AG04450 (cell line): ENCODE measurements at regions not wholly inside any gene's neighbourhood (a gene's known extent, or its start where the extent isn't known, plus 50 kb on each side); places are given as distances from the start of the nearest gene placed in this dataset.

Source experiments
- CTCF ChIA-PET: fragments of 300-600, 350-600 bp; formaldehyde crosslinking; extraction: SDS; loops from one replicate; lab custom pipeline; 2022; ENCODE audit warnings: antibody characterized with exemption, inconsistent platforms; lab: Charles Lee
- POLR2A ChIA-PET: fragments of 350-600 bp; formaldehyde crosslinking; extraction: SDS; loops from one replicate; lab custom pipeline; 2021; ENCODE audit warnings: antibody characterized with exemption, inconsistent platforms; lab: Yijun Ruan, JAX
- DNase-seq: peaks from one replicate; pipeline ENCODE4 v3.0.0-alpha.2; 2011; ENCODE audit warnings: low read depth, low spot score
- H3K27ac ChIP-seq: one replicate; pipeline ENCODE4 v1.5.1; 2012; ENCODE audit warnings: low read depth, low read length, control low read depth
- H3K27me3 ChIP-seq: one replicate; pipeline ENCODE4 v1.6.0; 2012; ENCODE audit warnings: low read length; ENCODE audit not compliant: control insufficient read depth, insufficient read depth
- H3K4me3 ChIP-seq: 2 replicates; pipeline ENCODE4 v1.5.1; 2011; ENCODE audit warnings: mild to moderate bottlenecking, low read depth, low read length, control low read depth
- H3K9me3 ChIP-seq: 2 replicates; pipeline ENCODE4 v1.5.1; 2012; ENCODE audit warnings: low read length; ENCODE audit not compliant: control insufficient read depth, insufficient read depth
- CTCF ChIP-seq: IDR thresholded peaks from 2 replicates; pipeline ENCODE4 v1.5.1; 2011; ENCODE audit warnings: low read depth, low read length, control low read depth, inconsistent platforms

GRCh38 chr5:113770648-113771047 is 257.2 kb downstream of the YTHDC2 start:
- H3K4me3 ChIP-seq: no peak overlapping the region
- peaks cover 5% of the 10 kb centered on the region; the same call in 1 of the 2 replicates for H3K9me3 ChIP-seq
- no peak overlapping the region for H3K27ac ChIP-seq
- POLR2A ChIA-PET: no interaction called here
- no peak for DNase-seq
- CTCF ChIA-PET: no interaction called here
- TF ChIP-seq CTCF: no peak
- no peaks in the 10 kb centered on the region for H3K27me3 ChIP-seq

GRCh38 chr5:113771483-113771882 is 258.0 kb downstream of the YTHDC2 start:
- TF ChIP-seq CTCF: no peak
- CTCF ChIA-PET: no interaction called here

GRCh38 chr5:113776168-113776567 is 262.7 kb downstream of the YTHDC2 start:
- TF ChIP-seq CTCF: no peak
- no peak overlapping the region for H3K4me3 ChIP-seq
- POLR2A ChIA-PET: no interaction called here
- no peaks in the 10 kb centered on the region for H3K27me3 ChIP-seq
- CTCF ChIA-PET: no interaction called here
- no peak for DNase-seq
- no peaks in the 10 kb centered on the region for H3K9me3 ChIP-seq
- H3K27ac ChIP-seq: no peak overlapping the region

More at GRCh38 chr5:113771483-113771882, 258.0 kb downstream of the YTHDC2 start:
- POLR2A ChIA-PET: no interaction called here
- H3K9me3 ChIP-seq: peaks cover 5% of the 10 kb centered on the region; the same call in 1 of the 2 replicates
- DNase-seq: no peak
- H3K27me3 ChIP-seq: no peaks in the 10 kb centered on the region
- H3K4me3 ChIP-seq: no peak overlapping the region
- H3K27ac ChIP-seq: no peak overlapping the region

- POLR2A ChIA-PET: no interaction called here
- no peak overlapping the region for H3K4me3 ChIP-seq
- TF ChIP-seq CTCF: no peak
Measured at GRCh38 chr5:113776832-113777525, 263.5 kb downstream of the YTHDC2 start.

GRCh38 chr5:113778147-113778546 is 264.7 kb downstream of the YTHDC2 start:
- ChIA-PET CTCF (no interaction called here), POLR2A (no interaction called here)
- Histone ChIP-seq H3K9me3 (no peaks in the 10 kb centered on the region), H3K4me3 (no peak overlapping the region), H3K27me3 (no peaks in the 10 kb centered on the region), H3K27ac (no peak overlapping the region)
- no peak for DNase-seq
- TF ChIP-seq CTCF: no peak

More at GRCh38 chr5:113776832-113777525, 263.5 kb downstream of the YTHDC2 start:
- no peak overlapping the region for H3K27ac ChIP-seq
- DNase-seq: no peak
- no peaks in the 10 kb centered on the region for H3K9me3 ChIP-seq
- no peaks in the 10 kb centered on the region for H3K27me3 ChIP-seq
- CTCF ChIA-PET: no interaction called here
